Calu3 (cell line): ENCODE measurements at regions not wholly inside any gene's neighbourhood (a gene's known extent, or its start where the extent isn't known, plus 50 kb on each side); places are given as distances from the start of the nearest gene placed in this dataset.

Source experiments
- BruUV-seq: library from RNA; stranded (reverse); fragments of 400-500 nt; replicated peaks from 2 replicates; lab custom pipeline; 2021; lab: Mats Ljungman, UMichigan
- CTCF ChIA-PET: fragments of 300-600 bp; sonication (Branson Sonifier 250); formaldehyde crosslinking; loops from one replicate; lab custom pipeline; 2022; ENCODE audit warnings: antibody characterized with exemption; lab: Charles Lee
- DNase-seq: peaks from one replicate; pipeline ENCODE4 v3.0.0; 2022
- H3K27ac Mint-ChIP-seq: one replicate; pipeline ENCODE4 v1.8.0; 2022; ENCODE audit warnings: mixed read lengths; ENCODE audit not compliant: unreplicated experiment
- H3K27me3 Mint-ChIP-seq: one replicate; pipeline ENCODE4 v1.8.0; 2022; ENCODE audit warnings: mixed read lengths; ENCODE audit not compliant: unreplicated experiment
- H3K36me3 Mint-ChIP-seq: one replicate; pipeline ENCODE4 v1.8.0; 2022; ENCODE audit warnings: mild to moderate bottlenecking, moderate library complexity, mixed read lengths; ENCODE audit not compliant: insufficient read depth, unreplicated experiment
- H3K4me1 Mint-ChIP-seq: one replicate; pipeline ENCODE4 v1.8.0; 2022; ENCODE audit warnings: mild to moderate bottlenecking, low read depth, mixed read lengths; ENCODE audit not compliant: unreplicated experiment
- H3K4me3 Mint-ChIP-seq: one replicate; pipeline ENCODE4 v1.8.0; 2022; ENCODE audit warnings: mild to moderate bottlenecking, low read depth, moderate library complexity, mixed read lengths; ENCODE audit not compliant: unreplicated experiment
- H3K9me3 Mint-ChIP-seq: one replicate; pipeline ENCODE4 v1.8.0; 2022; ENCODE audit warnings: low read depth, mixed read lengths; ENCODE audit not compliant: unreplicated experiment
- CTCF ChIP-seq: fragments of 200-600 bp; IDR thresholded peaks from one replicate; pipeline ENCODE4 v1.8.0; 2022; ENCODE audit warnings: antibody characterized with exemption; ENCODE audit not compliant: unreplicated experiment
- intact Hi-C: fragments of 100-400 bp; cut with micrococcal nuclease; formaldehyde crosslinking; loops from one replicate; pipeline ENCODE4 v1.10.0; 2022; ENCODE audit not compliant: unreplicated experiment

GRCh38 chr22:49587987-49588386, 239.7 kb downstream of the BRD1 start:
- no peaks in the 10 kb centered on the region for H3K36me3 Mint-ChIP-seq
- peaks cover 52% of the 10 kb centered on the region for H3K27me3 Mint-ChIP-seq
- no peaks in the 10 kb centered on the region for H3K9me3 Mint-ChIP-seq
- CTCF ChIA-PET: no interaction called here
- no peak overlapping the region for H3K4me3 Mint-ChIP-seq
- no peak for TF ChIP-seq CTCF
- no TSS peak for BruUV-seq
- no peak for DNase-seq
- intact Hi-C loops: no loop called here
- no peaks in the 10 kb centered on the region for H3K4me1 Mint-ChIP-seq
- H3K27ac Mint-ChIP-seq: no peak overlapping the region

GRCh38 chr22:49587421-49587820, 240.3 kb downstream of the BRD1 start:
- no TSS peak for BruUV-seq
- intact Hi-C loops: no loop called here
- Mint-ChIP-seq H3K9me3 (no peaks in the 10 kb centered on the region), H3K36me3 (no peaks in the 10 kb centered on the region), H3K4me1 (no peaks in the 10 kb centered on the region), H3K4me3 (no peak overlapping the region), H3K27ac (no peak overlapping the region), H3K27me3 (peaks cover 52% of the 10 kb centered on the region)
- CTCF ChIA-PET: no interaction called here
- DNase-seq: no peak
- no peak for TF ChIP-seq CTCF

GRCh38 chr22:49586873-49587272, 240.8 kb downstream of the BRD1 start:
- peaks cover 52% of the 10 kb centered on the region for H3K27me3 Mint-ChIP-seq
- H3K27ac Mint-ChIP-seq: no peak overlapping the region
- CTCF ChIA-PET: no interaction called here
- H3K4me3 Mint-ChIP-seq: no peak overlapping the region
- DNase-seq: no peak
- intact Hi-C loops: no loop called here
- H3K9me3 Mint-ChIP-seq: no peaks in the 10 kb centered on the region
- no peaks in the 10 kb centered on the region for H3K36me3 Mint-ChIP-seq
- no TSS peak for BruUV-seq
- no peak for TF ChIP-seq CTCF
- H3K4me1 Mint-ChIP-seq: no peaks in the 10 kb centered on the region

- no peaks in the 10 kb centered on the region for H3K4me1 Mint-ChIP-seq
- H3K4me3 Mint-ChIP-seq: no peak overlapping the region
- no peak for TF ChIP-seq CTCF
- peaks cover 52% of the 10 kb centered on the region for H3K27me3 Mint-ChIP-seq
- intact Hi-C loops: no loop called here
- BruUV-seq: no TSS peak
- no peaks in the 10 kb centered on the region for H3K9me3 Mint-ChIP-seq
- CTCF ChIA-PET: no interaction called here
- no peak overlapping the region for H3K27ac Mint-ChIP-seq
- H3K36me3 Mint-ChIP-seq: no peaks in the 10 kb centered on the region
- no peak for DNase-seq
Measured at GRCh38 chr22:49586244-49586748, 241.4 kb downstream of the BRD1 start.
